Activated CD4-positive, alpha-beta T cell treated with anti-CD3 and anti-CD28 coated beads, Interleukin-10, Interleukin-2, amounts not matched to agents 100 ng/mL and 50 ng/mL, durations not matched to agents 16 hours and 8 hours (primary cell): ENCODE measurements at regions not wholly inside any gene's neighbourhood (a gene's known extent, or its start where the extent isn't known, plus 50 kb on each side); places are given as distances from the start of the nearest gene placed in this dataset.

ENCODE experiments used
- DNase-seq: peaks from one replicate; pipeline ENCODE4 v3.0.0-alpha.2; 2020

- DNase-seq = no peak
Observed at GRCh38 chr12:108043286-108043685, 85.8 kb upstream of the WSCD2 start.

- no peak for DNase-seq
Observed at GRCh38 chr12:108043750-108044533, 85.1 kb upstream of the WSCD2 start.

GRCh38 chr12:108046135-108046534, 83.0 kb upstream of the WSCD2 start:
- DNase-seq = no peak

GRCh38 chr12:108046650-108047049, 82.4 kb upstream of the WSCD2 start:
- DNase-seq = no peak

GRCh38 chr12:108047071-108047550, 82.0 kb upstream of the WSCD2 start:
- no peak for DNase-seq

GRCh38 chr12:108048686-108049085, 80.4 kb upstream of the WSCD2 start:
- DNase-seq = no peak

- no peak for DNase-seq
Observed at GRCh38 chr12:108050696-108051095, 78.4 kb upstream of the WSCD2 start.

- no peak for DNase-seq
Observed at GRCh38 chr12:108052260-108052659, 76.8 kb upstream of the WSCD2 start.

GRCh38 chr12:108053512-108053911, 75.6 kb upstream of the WSCD2 start:
- no peak for DNase-seq

GRCh38 chr12:108054496-108054895, 74.6 kb upstream of the WSCD2 start:
- no peak for DNase-seq

- DNase-seq = no peak
Observed at GRCh38 chr12:108055141-108055540, 73.9 kb upstream of the WSCD2 start.

- DNase-seq = no peak
Observed at GRCh38 chr12:108060067-108060466, 69.0 kb upstream of the WSCD2 start.

- no peak for DNase-seq
Observed at GRCh38 chr12:108060903-108061302, 68.2 kb upstream of the WSCD2 start.

- peak; percentile 18 for DNase-seq
Observed at GRCh38 chr12:108063192-108063591, 65.9 kb upstream of the WSCD2 start.

GRCh38 chr12:108065069-108065468, 64.0 kb upstream of the WSCD2 start:
- DNase-seq = no peak

- DNase-seq = no peak
Observed at GRCh38 chr12:108066583-108067577, 62.2 kb upstream of the WSCD2 start.

GRCh38 chr12:108069651-108070165, 59.4 kb upstream of the WSCD2 start:
- no peak for DNase-seq

- DNase-seq = no peak
Observed at GRCh38 chr12:108075561-108075960, 53.5 kb upstream of the WSCD2 start.

- no peak for DNase-seq
Observed at GRCh38 chr12:108076556-108076955, 52.5 kb upstream of the WSCD2 start.

GRCh38 chr12:108078428-108078827, 50.7 kb upstream of the WSCD2 start:
- no peak for DNase-seq
